OCI-LY1 (cell line): ENCODE measurements at regions not wholly inside any gene's neighbourhood (a gene's known extent, or its start where the extent isn't known, plus 50 kb on each side); places are given as distances from the start of the nearest gene placed in this dataset.
"Not testable (repeated sequence)": the region's sequence is repeated elsewhere in the genome, so short reads cannot be mapped to it uniquely, and the experiment has no call there.

ENCODE experiments used
- H2AFZ ChIP-seq: fragments of 200-600 bp; sonication (generic), shearing (Covaris generic); 2 replicates; pipeline ENCODE4 v1.6.0; 2014; ENCODE audit warnings: antibody characterized with exemption, mild to moderate bottlenecking, low read length
- H3F3A ChIP-seq: fragments of 200-600 bp; sonication (generic), shearing (Covaris generic); 2 replicates; pipeline ENCODE4 v1.6.0; 2014; ENCODE audit warnings: mild to moderate bottlenecking, antibody characterized with exemption, low read length, moderate library complexity; ENCODE audit not compliant: insufficient read depth
- H3K27ac ChIP-seq: fragments of 200-600 bp; sonication (generic); 2 replicates; pipeline ENCODE4 v1.5.1; 2014; ENCODE audit warnings: low read length, mixed run types, mild to moderate bottlenecking, low read depth; ENCODE audit not compliant: poor library complexity, severe bottlenecking
- H3K27me3 ChIP-seq: fragments of 200-600 bp; sonication (generic); 2 replicates; pipeline ENCODE4 v1.6.0; 2014; ENCODE audit warnings: antibody characterized with exemption, mild to moderate bottlenecking, low read length, moderate library complexity; ENCODE audit not compliant: insufficient read depth
- H3K36me3 ChIP-seq: fragments of 200-600 bp; sonication (generic); 2 replicates; pipeline ENCODE4 v1.6.1; 2014; ENCODE audit warnings: mild to moderate bottlenecking, antibody characterized with exemption, low read length, moderate library complexity, mixed read lengths; ENCODE audit not compliant: insufficient read depth
- H3K4me1 ChIP-seq: fragments of 200-600 bp; sonication (generic); 2 replicates; pipeline ENCODE4 v1.5.1; 2014; ENCODE audit warnings: mild to moderate bottlenecking, low read length, moderate library complexity; ENCODE audit not compliant: insufficient read depth, severe bottlenecking
- H3K4me2 ChIP-seq: fragments of 200-600 bp; sonication (generic), shearing (Covaris generic); 2 replicates; pipeline ENCODE4 v1.6.1; 2014; ENCODE audit warnings: low read length
- H3K4me3 ChIP-seq: fragments of 200-600 bp; sonication (generic); 2 replicates; pipeline ENCODE4 v1.5.1; 2014; ENCODE audit warnings: low read length, low read depth, mild to moderate bottlenecking, mixed read lengths; ENCODE audit not compliant: poor library complexity, severe bottlenecking
- H3K79me2 ChIP-seq: fragments of 200-600 bp; shearing (Covaris generic); 2 replicates; pipeline ENCODE4 v1.6.1; 2016; ENCODE audit warnings: mixed run types, low read length, mixed read lengths; ENCODE audit not compliant: insufficient read depth
- H3K9ac ChIP-seq: fragments of 200-600 bp; sonication (generic), shearing (Covaris generic); 2 replicates; pipeline ENCODE4 v1.6.1; 2014; ENCODE audit warnings: mild to moderate bottlenecking, low read length, mixed read lengths
- H3K9me2 ChIP-seq: fragments of 200-600 bp; sonication (generic), shearing (Covaris generic); 2 replicates; pipeline ENCODE4 v1.6.1; 2014; ENCODE audit warnings: low read depth, mild to moderate bottlenecking, low read length, mixed read lengths
- H3K9me3 ChIP-seq: fragments of 200-600 bp; shearing (Covaris generic); 2 replicates; pipeline ENCODE4 v1.6.1; 2014; ENCODE audit warnings: low read length, mixed read lengths
- H4K20me1 ChIP-seq: fragments of 200-600 bp; sonication (generic), shearing (Covaris generic); 2 replicates; pipeline ENCODE4 v1.6.0; 2016; ENCODE audit warnings: mild to moderate bottlenecking, low read length; ENCODE audit not compliant: insufficient read depth
- EZH2 ChIP-seq: fragments of 200-600 bp; sonication (generic), shearing (Covaris generic); IDR thresholded peaks from 2 replicates; pipeline ENCODE4 v1.8.0; 2017; ENCODE audit warnings: borderline replicate concordance, mixed run types, mild to moderate bottlenecking, antibody characterized with exemption, low read length, moderate library complexity, mixed read lengths
- TF ChIP-seq, protein P1 (sequence below): fragments of 200-600 bp; sonication (generic), shearing (Covaris generic); IDR thresholded peaks from 2 replicates; pipeline ENCODE4 v1.5.1; 2017; ENCODE audit warnings: mild to moderate bottlenecking, antibody characterized with exemption, low read length, moderate library complexity, mixed read lengths

- H3K27me3 ChIP-seq: no peaks in the 10 kb centered on the region
- no peak overlapping the region for H3K9ac ChIP-seq
- H3K4me2 ChIP-seq: no peak overlapping the region
- H3K9me3 ChIP-seq: no peaks in the 10 kb centered on the region
- no peak overlapping the region for H3K4me3 ChIP-seq
- H3F3A ChIP-seq: no peaks in the 10 kb centered on the region
- H4K20me1 ChIP-seq: no peaks in the 10 kb centered on the region
- H3K27ac ChIP-seq: no peak overlapping the region
- H3K79me2 ChIP-seq: no peaks in the 10 kb centered on the region
- no peaks in the 10 kb centered on the region for H3K4me1 ChIP-seq
- no peaks in the 10 kb centered on the region for H3K9me2 ChIP-seq
- no peak overlapping the region for H2AFZ ChIP-seq
- TF ChIP-seq EZH2: no peak
- TF ChIP-seq, protein P1, sequence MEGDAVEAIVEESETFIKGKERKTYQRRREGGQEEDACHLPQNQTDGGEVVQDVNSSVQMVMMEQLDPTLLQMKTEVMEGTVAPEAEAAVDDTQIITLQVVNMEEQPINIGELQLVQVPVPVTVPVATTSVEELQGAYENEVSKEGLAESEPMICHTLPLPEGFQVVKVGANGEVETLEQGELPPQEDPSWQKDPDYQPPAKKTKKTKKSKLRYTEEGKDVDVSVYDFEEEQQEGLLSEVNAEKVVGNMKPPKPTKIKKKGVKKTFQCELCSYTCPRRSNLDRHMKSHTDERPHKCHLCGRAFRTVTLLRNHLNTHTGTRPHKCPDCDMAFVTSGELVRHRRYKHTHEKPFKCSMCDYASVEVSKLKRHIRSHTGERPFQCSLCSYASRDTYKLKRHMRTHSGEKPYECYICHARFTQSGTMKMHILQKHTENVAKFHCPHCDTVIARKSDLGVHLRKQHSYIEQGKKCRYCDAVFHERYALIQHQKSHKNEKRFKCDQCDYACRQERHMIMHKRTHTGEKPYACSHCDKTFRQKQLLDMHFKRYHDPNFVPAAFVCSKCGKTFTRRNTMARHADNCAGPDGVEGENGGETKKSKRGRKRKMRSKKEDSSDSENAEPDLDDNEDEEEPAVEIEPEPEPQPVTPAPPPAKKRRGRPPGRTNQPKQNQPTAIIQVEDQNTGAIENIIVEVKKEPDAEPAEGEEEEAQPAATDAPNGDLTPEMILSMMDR: no peak
- H3K36me3 ChIP-seq: no peaks in the 10 kb centered on the region
Measured at GRCh38 chr13:102530751-102531150, 66.0 kb upstream of the TPP2 start.

DNA sequence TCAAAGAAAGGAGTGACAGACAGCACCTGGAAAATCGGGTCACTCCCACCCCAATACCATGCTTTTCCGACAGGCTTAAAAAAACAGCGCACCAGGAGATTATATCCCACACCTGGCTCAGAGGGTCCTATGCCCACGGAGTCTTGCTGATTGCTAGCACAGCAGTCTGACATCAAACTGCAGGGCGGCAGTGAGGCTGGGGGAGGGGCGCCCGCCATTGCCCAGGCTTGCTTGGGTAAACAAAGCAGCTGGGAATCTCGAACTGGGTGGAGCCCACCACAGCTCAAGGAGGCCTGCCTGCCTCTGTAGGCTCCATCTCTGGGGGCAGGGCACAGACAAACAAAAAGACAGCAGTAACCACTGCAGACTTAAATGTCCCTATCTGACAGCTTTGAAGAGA lies 74.5 kb upstream of the TPP2 start:
- H2AFZ ChIP-seq, H3K9me3 ChIP-seq, H3F3A ChIP-seq, H3K9ac ChIP-seq, H3K36me3 ChIP-seq, H3K4me3 ChIP-seq, H3K4me1 ChIP-seq, H3K9me2 ChIP-seq, H3K79me2 ChIP-seq, H3K27ac ChIP-seq, H3K27me3 ChIP-seq, H3K4me2 ChIP-seq, H4K20me1 ChIP-seq: not testable (repeated sequence)

GRCh38 chr13:102517959-102518358 lies 78.8 kb upstream of the TPP2 start:
- Histone ChIP-seq H3K27me3 (no peaks in the 10 kb centered on the region), H3K79me2 (no peaks in the 10 kb centered on the region), H3K9ac (no peak overlapping the region), H3K27ac (no peak overlapping the region), H3K9me3 (no peaks in the 10 kb centered on the region), H3K36me3 (no peaks in the 10 kb centered on the region), H2AFZ (no peak overlapping the region), H3K4me2 (no peak overlapping the region), H4K20me1 (no peaks in the 10 kb centered on the region), H3K4me3 (no peak overlapping the region), H3F3A (no peaks in the 10 kb centered on the region), H3K4me1 (no peaks in the 10 kb centered on the region), H3K9me2 (no peaks in the 10 kb centered on the region)
- TF ChIP-seq, protein P1: no peak
- no peak for TF ChIP-seq EZH2

GRCh38 chr13:102510072-102510471 lies 86.7 kb upstream of the TPP2 start:
- H3K4me3 ChIP-seq: no peak overlapping the region
- no peaks in the 10 kb centered on the region for H3K4me1 ChIP-seq
- TF ChIP-seq, protein P1: no peak
- no peak for TF ChIP-seq EZH2
- H2AFZ ChIP-seq: no peak overlapping the region
- no peaks in the 10 kb centered on the region for H3K36me3 ChIP-seq
- no peak overlapping the region for H3K9ac ChIP-seq
- H3K79me2 ChIP-seq: no peaks in the 10 kb centered on the region
- no peak overlapping the region for H3K4me2 ChIP-seq
- no peaks in the 10 kb centered on the region for H3K9me3 ChIP-seq
- H3K27ac ChIP-seq: no peak overlapping the region
- no peaks in the 10 kb centered on the region for H3K9me2 ChIP-seq
- no peaks in the 10 kb centered on the region for H4K20me1 ChIP-seq
- H3F3A ChIP-seq: no peaks in the 10 kb centered on the region
- no peaks in the 10 kb centered on the region for H3K27me3 ChIP-seq
